HepG2 (cell line): ENCODE measurements at regions not wholly inside any gene's neighbourhood (a gene's known extent, or its start where the extent isn't known, plus 50 kb on each side); places are given as distances from the start of the nearest gene placed in this dataset.

Experiments used
- ATAC-seq: fragments of 200-7000 bp; cut with Tn5 transposase; 3 replicates; pipeline ENCODE4 v1.9.1; 2020; ENCODE audit warnings: mild to moderate bottlenecking, moderate library complexity
- BruUV-seq: library from RNA; stranded (reverse); fragments of 400-500 nt; replicated peaks from 2 replicates; lab custom pipeline; 2021; lab: Mats Ljungman, UMichigan
- CTCF ChIA-PET: fragments of 300-600 bp; formaldehyde crosslinking; extraction: SDS; loops from one replicate; lab custom pipeline; 2021; ENCODE audit warnings: low total read pairs, inconsistent platforms, low intra/inter-chr PET ratio; lab: Yijun Ruan, JAX
- POLR2A ChIA-PET: fragments of 350-600 bp; sonication (Branson Sonifier 250); formaldehyde crosslinking; loops from one replicate; lab custom pipeline; 2020; ENCODE audit warnings: antibody characterized with exemption, inconsistent platforms; lab: Yijun Ruan, JAX
- DNase-seq: peaks from one replicate; pipeline ENCODE4 v3.0.0-alpha.2; 2015; ENCODE audit warnings: low spot score
- FAIRE-seq: peaks from 3 replicates; lab custom pipeline; 2011; peaks lifted over from hg19 to GRCh38; lab: Jason Lieb, UNC
- H2AFZ ChIP-seq: one replicate; pipeline ENCODE4 v1.6.1; 2011; ENCODE audit warnings: low read length, inconsistent platforms
- H3K27ac ChIP-seq: fragments of 300-600 bp; 3 replicates; pipeline ENCODE4 v1.8.0; 2011; ENCODE audit warnings: mixed run types, mild to moderate bottlenecking, mixed read lengths, low read length, inconsistent platforms; ENCODE audit not compliant: insufficient read depth; ENCODE audit errors: extremely low read length
- H3K27me3 ChIP-seq, 2 experiments: fragments of 200-600 bp in 1 of 2; 2 replicates in 1 of 2; 3 replicates in 1 of 2; pipeline versions ENCODE4 v1.6.0 to v1.8.0; 2011; ENCODE audit warnings: low read length in 2 of 2, mild to moderate bottlenecking in 2 of 2, moderate library complexity in 2 of 2, inconsistent platforms in 1 of 2; ENCODE audit not compliant: insufficient read depth in 2 of 2, control insufficient read depth in 1 of 2
- H3K36me3 ChIP-seq, 2 experiments: fragments of 200-600 bp in 1 of 2; replicated peaks in 1 of 2; 2 replicates in 1 of 2; 3 replicates in 1 of 2; pipeline versions ENCODE4 v1.5.1 to v1.8.0; 2011; ENCODE audit warnings: low read length in 2 of 2, inconsistent platforms in 1 of 2; ENCODE audit not compliant: insufficient read depth in 2 of 2, control insufficient read depth in 1 of 2
- H3K4me1 ChIP-seq: 2 replicates; pipeline ENCODE4 v1.5.1; 2012; ENCODE audit warnings: low read length, inconsistent platforms; ENCODE audit not compliant: insufficient read depth
- H3K4me2 ChIP-seq: 2 replicates; pipeline ENCODE4 v1.6.0; 2011; ENCODE audit warnings: low read depth, low read length, inconsistent platforms
- H3K4me3 ChIP-seq, 3 experiments: fragments of 200-600 bp in 1 of 3; sonication (generic), shearing (Covaris generic) in 1 of 3; replicated peaks in 1 of 3; 2 replicates each; pipeline ENCODE4 v1.5.1; 2011 to 2016; ENCODE audit warnings: low read length in 3 of 3, inconsistent platforms in 2 of 3, low read depth in 2 of 3, mild to moderate bottlenecking in 2 of 3, control low read depth in 1 of 3, mixed read lengths in 1 of 3; ENCODE audit not compliant: insufficient read depth in 1 of 3
- H3K79me2 ChIP-seq: one replicate; pipeline ENCODE4 v1.6.1; 2011; ENCODE audit warnings: low read length, inconsistent platforms; ENCODE audit not compliant: insufficient read depth
- H3K9ac ChIP-seq: 2 replicates; pipeline ENCODE4 v1.6.0; 2011; ENCODE audit warnings: mild to moderate bottlenecking, low read depth, low read length, inconsistent platforms; ENCODE audit not compliant: insufficient read depth
- H3K9me3 ChIP-seq: 2 replicates; pipeline ENCODE4 v1.5.1; 2012; ENCODE audit warnings: mild to moderate bottlenecking, low read length
- H4K20me1 ChIP-seq: 2 replicates; pipeline ENCODE4 v1.6.0; 2011; ENCODE audit warnings: inconsistent platforms, mild to moderate bottlenecking, low read length, moderate library complexity; ENCODE audit not compliant: insufficient read depth
- CBX1 ChIP-seq: IDR thresholded peaks from one replicate; pipeline ENCODE4 v1.6.1; 2016; ENCODE audit warnings: antibody characterized with exemption, low read depth
- FOSL2 ChIP-seq: sonication (generic); formaldehyde crosslinking; IDR thresholded peaks from 2 replicates; pipeline ENCODE4 v1.4.0; 2020; ENCODE audit warnings: missing genetic modification reagents
- GTF2F1 ChIP-seq: fragments of 150-350 bp; IDR thresholded peaks from 2 replicates; pipeline ENCODE4 v1.6.1; 2014; ENCODE audit warnings: low read length
- MEIS1 ChIP-seq: sonication (generic); formaldehyde crosslinking; IDR thresholded peaks from 2 replicates; pipeline ENCODE4 v1.9.0; 2021; ENCODE audit warnings: mild to moderate bottlenecking, missing genetic modification reagents, moderate library complexity, borderline replicate concordance
- SP140L ChIP-seq: sonication (generic); formaldehyde crosslinking; IDR thresholded peaks from 2 replicates; pipeline ENCODE4 v1.4.0; 2020; ENCODE audit warnings: missing genetic modification reagents, borderline replicate concordance
- ZNF343 ChIP-seq: sonication (generic); formaldehyde crosslinking; IDR thresholded peaks from 2 replicates; pipeline ENCODE4 v1.4.0; 2020; ENCODE audit warnings: mild to moderate bottlenecking, missing genetic modification reagents
- ZNF431 ChIP-seq: sonication (generic); formaldehyde crosslinking; IDR thresholded peaks from 2 replicates; pipeline ENCODE4 v1.9.0; 2022; ENCODE audit warnings: missing genetic modification reagents, low read depth, mild to moderate bottlenecking, borderline replicate concordance
- ZNF652 ChIP-seq: IDR thresholded peaks from 2 replicates; pipeline ENCODE4 v1.6.1; 2016; ENCODE audit warnings: low read depth, borderline replicate concordance
- WGBS: methylation state at CpG from one replicate; pipeline ENCODE4 v1.1.6; 2017; ENCODE audit warnings: low lambda C conversion rate; 5-methylcytosine and 5-hydroxymethylcytosine counted together
- in situ Hi-C: cut with HindIII; loops from 2 replicates; pipeline ENCODE4 v1.10.0; 2017; ENCODE audit warnings: low pct_unique_long_range_greater_than_20kb; ENCODE audit not compliant: extremely low pct_ligation_motif_present
- intact Hi-C: fragments of 100-400 bp; cut with micrococcal nuclease; formaldehyde crosslinking; loops from one replicate; pipeline ENCODE4 v1.10.0; 2022; ENCODE audit not compliant: unreplicated experiment
- TF ChIP-seq, protein P1 (sequence below): IDR thresholded peaks from 2 replicates; pipeline ENCODE4 v1.6.1; 2012; ENCODE audit warnings: low read depth, low read length, improper control_type of control experiment

DNA sequence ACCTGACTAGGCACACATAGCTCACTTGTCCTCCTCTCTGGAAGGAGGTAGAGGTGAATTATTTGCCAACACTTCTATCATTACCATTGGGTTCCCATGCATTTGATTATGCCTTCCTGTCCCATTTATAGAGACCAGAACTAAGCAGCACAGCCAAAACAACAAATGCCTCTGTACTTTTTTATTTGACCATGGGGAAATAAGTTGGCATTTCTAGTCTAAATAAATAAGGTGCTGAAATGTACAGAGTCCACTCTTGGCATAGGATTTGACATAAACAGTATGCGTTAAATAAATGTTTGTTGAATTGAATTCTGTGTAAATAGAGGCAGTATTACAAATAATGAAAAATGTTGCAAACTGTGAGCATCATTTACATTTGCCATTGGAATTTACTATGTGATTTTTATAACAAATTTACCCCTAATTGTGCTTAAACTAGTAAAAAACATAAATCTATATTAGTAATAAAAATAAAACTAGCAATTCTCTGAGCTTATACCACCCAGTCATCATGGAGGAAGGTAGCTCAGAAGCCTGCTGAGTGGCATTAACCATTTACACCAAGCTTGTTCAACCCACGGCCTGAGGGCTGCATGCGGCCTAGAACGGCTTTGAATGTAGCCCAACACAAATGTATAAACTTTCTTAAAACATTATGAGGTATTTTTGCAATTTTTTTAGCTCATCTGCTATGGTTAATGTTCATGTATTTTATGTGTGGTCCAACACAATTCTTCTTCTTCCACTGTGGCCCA, 367.8 kb downstream of the FIGN start:
- no TSS peak for BruUV-seq
- ATAC-seq, result peak; percentile 22; the same call in 1 of the 3 replicates

DNA sequence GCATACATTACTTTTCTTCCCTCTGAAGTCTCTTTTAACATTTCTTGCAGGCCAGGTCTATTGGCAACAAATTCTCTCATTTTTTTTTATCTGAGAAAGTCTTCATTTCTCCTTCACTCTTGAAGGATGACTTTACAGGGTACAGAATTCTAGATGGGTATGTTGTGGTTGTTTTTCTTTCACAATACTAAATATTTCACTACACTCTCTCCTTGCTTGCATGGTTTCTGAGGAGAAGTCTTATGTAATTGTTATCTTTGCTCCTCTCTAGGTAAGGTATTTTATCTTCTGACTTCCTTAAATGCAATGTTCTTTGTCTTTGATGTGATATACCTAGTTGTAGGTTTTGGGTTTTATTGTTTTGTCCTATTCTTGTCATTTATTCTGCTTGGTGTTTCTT, 371.1 kb downstream of the FIGN start:
- Histone ChIP-seq H2AFZ (no peak overlapping the region), H3K9ac (no peak overlapping the region), H3K36me3 (no peaks in the 10 kb centered on the region), H3K4me2 (no peak overlapping the region), H3K9me3 (no peaks in the 10 kb centered on the region), H3K4me3 (no peak overlapping the region), H3K27ac (no peak overlapping the region), H3K27me3 (no peaks in the 10 kb centered on the region), H3K4me1 (no peaks in the 10 kb centered on the region), H4K20me1 (no peaks in the 10 kb centered on the region), H3K79me2 (no peaks in the 10 kb centered on the region)
- BruUV-seq, result no TSS peak
- in situ Hi-C loops, result no loop called here
- FAIRE-seq, result no peak
- no peak for DNase-seq
- intact Hi-C loops, result no loop called here
- CTCF ChIA-PET, result no interaction called here
- no peak for ATAC-seq
- POLR2A ChIA-PET, result no interaction called here
- no peak for TF ChIP-seq ZNF652 (CRISPR knock-in tag)
- no peak for TF ChIP-seq CBX1
- TF ChIP-seq ZNF343 (CRISPR knock-in tag), result no peak
- no peak for TF ChIP-seq GTF2F1
- no peak for TF ChIP-seq ZNF431 (CRISPR knock-in tag)
- TF ChIP-seq MEIS1, result no peak
- TF ChIP-seq SP140L, result no peak

More for the DNA sequence above, 367.8 kb downstream of the FIGN start:
- peak; percentile 7 for DNase-seq
- H3K27me3 ChIP-seq, result no peaks in the 10 kb centered on the region
- POLR2A ChIA-PET, result no interaction called here
- in situ Hi-C loops, result no loop called here
- 36% methylated on average over 4 of the region's 4 CpGs for WGBS
- no peak overlapping the region for H3K9ac ChIP-seq
- no peaks in the 10 kb centered on the region for H3K79me2 ChIP-seq
- intact Hi-C loops, result no loop called here
- H3K9me3 ChIP-seq, result no peaks in the 10 kb centered on the region
- H3K4me3 ChIP-seq, result no peak overlapping the region
- no peak overlapping the region for H2AFZ ChIP-seq
- H3K27ac ChIP-seq, result no peak overlapping the region
- H3K4me1 ChIP-seq, result no peaks in the 10 kb centered on the region
- H3K4me2 ChIP-seq, result no peak overlapping the region
- no peaks in the 10 kb centered on the region for H4K20me1 ChIP-seq
- TF ChIP-seq, protein P1, sequence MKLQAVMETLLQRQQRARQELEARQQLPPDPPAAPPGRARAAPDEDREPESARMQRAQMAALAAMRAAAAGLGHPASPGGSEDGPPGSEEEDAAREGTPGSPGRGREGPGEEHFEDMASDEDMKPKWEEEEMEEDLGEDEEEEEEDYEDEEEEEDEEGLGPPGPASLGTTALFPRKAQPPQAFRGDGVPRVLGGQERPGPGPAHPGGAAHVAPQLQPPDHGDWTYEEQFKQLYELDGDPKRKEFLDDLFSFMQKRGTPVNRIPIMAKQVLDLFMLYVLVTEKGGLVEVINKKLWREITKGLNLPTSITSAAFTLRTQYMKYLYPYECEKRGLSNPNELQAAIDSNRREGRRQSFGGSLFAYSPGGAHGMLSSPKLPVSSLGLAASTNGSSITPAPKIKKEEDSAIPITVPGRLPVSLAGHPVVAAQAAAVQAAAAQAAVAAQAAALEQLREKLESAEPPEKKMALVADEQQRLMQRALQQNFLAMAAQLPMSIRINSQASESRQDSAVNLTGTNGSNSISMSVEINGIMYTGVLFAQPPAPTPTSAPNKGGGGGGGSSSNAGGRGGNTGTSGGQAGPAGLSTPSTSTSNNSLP, result 0 out of 2 replicates have a peak, but pooled peaks have one; percentile 15
- no peak for TF ChIP-seq FOSL2
- CTCF ChIA-PET, result no interaction called here
- H3K36me3 ChIP-seq, result no peaks in the 10 kb centered on the region
- FAIRE-seq, result no peak
